ENCODE measurements at regions not wholly inside any gene's neighbourhood (a gene's known extent, or its start where the extent isn't known, plus 50 kb on each side); places are given as distances from the start of the nearest gene placed in this dataset.

GRCh38 chr15:31598620-31599019 is 272.0 kb downstream of the KLF13 start:
- Histone ChIP-seq H3K4me1 (ENCODE audit: control insufficient read depth, low read depth, low read length) (no peaks in the 10 kb centered on the region), H3K18ac (ENCODE audit: low read length) (peak overlapping the region; percentile 44), H3K9ac (ENCODE audit: low read length) (no peak overlapping the region), H3K4me3 (ENCODE audit: low read length) (no peak overlapping the region), H2BK15ac (replicated peaks; ENCODE audit: low read depth) (no peak overlapping the region), H3K23ac (ENCODE audit: low read length) (no peak overlapping the region), H2AK5ac (ENCODE audit: low read length) (no peak overlapping the region), H3K4me2 (ENCODE audit: low read length) (no peak overlapping the region), H4K8ac (ENCODE audit: low read depth, low read length) (no peak overlapping the region), H4K5ac (ENCODE audit: low read length) (no peak overlapping the region), H3K27ac (ENCODE audit: low read depth, low read length) (no peak overlapping the region), H3K36me3 (ENCODE audit: control insufficient read depth, insufficient read depth, low read length) (no peaks in the 10 kb centered on the region), H2BK120ac (ENCODE audit: low read depth, low read length) (no peak overlapping the region), H3K4ac (ENCODE audit: low read depth, low read length) (no peak overlapping the region), H3K56ac (ENCODE audit: low read length) (peak overlapping the region; percentile 42), H3K79me1 (ENCODE audit: low read length) (no peaks in the 10 kb centered on the region), H3K79me2 (ENCODE audit: control insufficient read depth, insufficient read depth, low read length) (no peaks in the 10 kb centered on the region), H2BK5ac (ENCODE audit: low read length) (no peak overlapping the region), H3K27me3 (ENCODE audit: insufficient read depth, low read length, poor library complexity) (no peaks in the 10 kb centered on the region)
- DNase-seq: peak; percentile 90
- WGBS (ENCODE audit: extremely low coverage, insufficient coverage, low lambda C conversion rate): no CpG with 5 or more reads among the region's 7 CpGs

- no peaks in the 10 kb centered on the region for H3K36me3 ChIP-seq (ENCODE audit: control insufficient read depth, insufficient read depth, low read length)
- no peak overlapping the region for H3K27ac ChIP-seq (ENCODE audit: low read depth, low read length)
- H3K18ac ChIP-seq (ENCODE audit: low read length): no peak overlapping the region
- H3K79me2 ChIP-seq (ENCODE audit: control insufficient read depth, insufficient read depth, low read length): no peaks in the 10 kb centered on the region
- no peak overlapping the region for H3K9ac ChIP-seq (ENCODE audit: low read length)
- no peak overlapping the region for H3K23ac ChIP-seq (ENCODE audit: low read length)
- no peak overlapping the region for H2BK15ac ChIP-seq (replicated peaks; ENCODE audit: low read depth)
- H3K56ac ChIP-seq (ENCODE audit: low read length): no peak overlapping the region
- H4K8ac ChIP-seq (ENCODE audit: low read depth, low read length): no peak overlapping the region
- H3K27me3 ChIP-seq (ENCODE audit: insufficient read depth, low read length, poor library complexity): no peaks in the 10 kb centered on the region
- H3K79me1 ChIP-seq (ENCODE audit: low read length): no peaks in the 10 kb centered on the region
- H2BK5ac ChIP-seq (ENCODE audit: low read length): no peak overlapping the region
- no peak overlapping the region for H2BK120ac ChIP-seq (ENCODE audit: low read depth, low read length)
- H2AK5ac ChIP-seq (ENCODE audit: low read length): no peak overlapping the region
- H3K4me2 ChIP-seq (ENCODE audit: low read length): no peak overlapping the region
- H3K4ac ChIP-seq (ENCODE audit: low read depth, low read length): no peak overlapping the region
- WGBS (ENCODE audit: extremely low coverage, insufficient coverage, low lambda C conversion rate): no CpG with 5 or more reads among the region's 9 CpGs
- H3K4me1 ChIP-seq (ENCODE audit: control insufficient read depth, low read depth, low read length): no peaks in the 10 kb centered on the region
- H4K5ac ChIP-seq (ENCODE audit: low read length): no peak overlapping the region
- no peak overlapping the region for H3K4me3 ChIP-seq (ENCODE audit: low read length)
- DNase-seq: peak; percentile 47
Measured at GRCh38 chr15:31605467-31605931, 278.9 kb downstream of the KLF13 start.

GRCh38 chr15:31606194-31606669 is 279.6 kb downstream of the KLF13 start:
- no peak overlapping the region for H3K18ac ChIP-seq (ENCODE audit: low read length)
- H2BK5ac ChIP-seq (ENCODE audit: low read length): no peak overlapping the region
- H3K36me3 ChIP-seq (ENCODE audit: control insufficient read depth, insufficient read depth, low read length): no peaks in the 10 kb centered on the region
- no peak overlapping the region for H3K23ac ChIP-seq (ENCODE audit: low read length)
- no peak overlapping the region for H3K4me2 ChIP-seq (ENCODE audit: low read length)
- H3K27me3 ChIP-seq (ENCODE audit: insufficient read depth, low read length, poor library complexity): no peaks in the 10 kb centered on the region
- no peak overlapping the region for H4K5ac ChIP-seq (ENCODE audit: low read length)
- no peaks in the 10 kb centered on the region for H3K4me1 ChIP-seq (ENCODE audit: control insufficient read depth, low read depth, low read length)
- H2BK120ac ChIP-seq (ENCODE audit: low read depth, low read length): no peak overlapping the region
- no peak for DNase-seq
- H3K79me1 ChIP-seq (ENCODE audit: low read length): no peaks in the 10 kb centered on the region
- H3K4me3 ChIP-seq (ENCODE audit: low read length): no peak overlapping the region
- no peak overlapping the region for H3K4ac ChIP-seq (ENCODE audit: low read depth, low read length)
- WGBS (ENCODE audit: extremely low coverage, insufficient coverage, low lambda C conversion rate): no CpG with 5 or more reads among the region's 5 CpGs
- H3K27ac ChIP-seq (ENCODE audit: low read depth, low read length): no peak overlapping the region
- H3K79me2 ChIP-seq (ENCODE audit: control insufficient read depth, insufficient read depth, low read length): no peaks in the 10 kb centered on the region
- no peak overlapping the region for H4K8ac ChIP-seq (ENCODE audit: low read depth, low read length)
- no peak overlapping the region for H2BK15ac ChIP-seq (replicated peaks; ENCODE audit: low read depth)
- no peak overlapping the region for H2AK5ac ChIP-seq (ENCODE audit: low read length)
- no peak overlapping the region for H3K9ac ChIP-seq (ENCODE audit: low read length)
- H3K56ac ChIP-seq (ENCODE audit: low read length): no peak overlapping the region

- DNase-seq: no peak
- Histone ChIP-seq H3K27me3 (ENCODE audit: insufficient read depth, low read length, poor library complexity) (no peaks in the 10 kb centered on the region), H3K4me2 (ENCODE audit: low read length) (no peak overlapping the region), H3K79me1 (ENCODE audit: low read length) (no peaks in the 10 kb centered on the region), H2AK5ac (ENCODE audit: low read length) (no peak overlapping the region), H3K79me2 (ENCODE audit: control insufficient read depth, insufficient read depth, low read length) (no peaks in the 10 kb centered on the region), H2BK15ac (replicated peaks; ENCODE audit: low read depth) (no peak overlapping the region), H3K27ac (ENCODE audit: low read depth, low read length) (no peak overlapping the region), H2BK5ac (ENCODE audit: low read length) (no peak overlapping the region), H3K23ac (ENCODE audit: low read length) (no peak overlapping the region), H4K8ac (ENCODE audit: low read depth, low read length) (no peak overlapping the region), H2BK120ac (ENCODE audit: low read depth, low read length) (no peak overlapping the region), H3K18ac (ENCODE audit: low read length) (no peak overlapping the region), H3K36me3 (ENCODE audit: control insufficient read depth, insufficient read depth, low read length) (no peaks in the 10 kb centered on the region), H3K4me1 (ENCODE audit: control insufficient read depth, low read depth, low read length) (no peaks in the 10 kb centered on the region), H4K5ac (ENCODE audit: low read length) (no peak overlapping the region), H3K4ac (ENCODE audit: low read depth, low read length) (no peak overlapping the region), H3K56ac (ENCODE audit: low read length) (no peak overlapping the region), H3K4me3 (ENCODE audit: low read length) (no peak overlapping the region), H3K9ac (ENCODE audit: low read length) (no peak overlapping the region)
- no CpG with 5 or more reads among the region's 1 CpG for WGBS (ENCODE audit: extremely low coverage, insufficient coverage, low lambda C conversion rate)
Measured at GRCh38 chr15:31606931-31607497, 280.4 kb downstream of the KLF13 start.

- Histone ChIP-seq H3K36me3 (ENCODE audit: control insufficient read depth, insufficient read depth, low read length) (no peaks in the 10 kb centered on the region), H2AK5ac (ENCODE audit: low read length) (no peak overlapping the region), H3K4me3 (ENCODE audit: low read length) (no peak overlapping the region), H3K18ac (ENCODE audit: low read length) (no peak overlapping the region), H3K27me3 (ENCODE audit: insufficient read depth, low read length, poor library complexity) (no peaks in the 10 kb centered on the region), H4K8ac (ENCODE audit: low read depth, low read length) (no peak overlapping the region), H3K9ac (ENCODE audit: low read length) (no peak overlapping the region), H3K4me2 (ENCODE audit: low read length) (no peak overlapping the region), H3K4ac (ENCODE audit: low read depth, low read length) (no peak overlapping the region), H3K56ac (ENCODE audit: low read length) (no peak overlapping the region), H3K27ac (ENCODE audit: low read depth, low read length) (no peak overlapping the region), H4K5ac (ENCODE audit: low read length) (no peak overlapping the region), H2BK15ac (replicated peaks; ENCODE audit: low read depth) (no peak overlapping the region), H2BK5ac (ENCODE audit: low read length) (no peak overlapping the region), H3K79me1 (ENCODE audit: low read length) (no peaks in the 10 kb centered on the region), H3K79me2 (ENCODE audit: control insufficient read depth, insufficient read depth, low read length) (no peaks in the 10 kb centered on the region), H2BK120ac (ENCODE audit: low read depth, low read length) (no peak overlapping the region), H3K23ac (ENCODE audit: low read length) (no peak overlapping the region), H3K4me1 (ENCODE audit: control insufficient read depth, low read depth, low read length) (no peaks in the 10 kb centered on the region)
- DNase-seq: no peak
- WGBS (ENCODE audit: extremely low coverage, insufficient coverage, low lambda C conversion rate): no CpG with 5 or more reads among the region's 3 CpGs
Measured at GRCh38 chr15:31607656-31608055, 281.0 kb downstream of the KLF13 start.

- H3K4me1 ChIP-seq (ENCODE audit: control insufficient read depth, low read depth, low read length): no peaks in the 10 kb centered on the region
- no peak overlapping the region for H2BK120ac ChIP-seq (ENCODE audit: low read depth, low read length)
- H3K23ac ChIP-seq (ENCODE audit: low read length): no peak overlapping the region
- H3K79me1 ChIP-seq (ENCODE audit: low read length): no peaks in the 10 kb centered on the region
- DNase-seq: no peak
- H2BK5ac ChIP-seq (ENCODE audit: low read length): peak overlapping the region; percentile 41
- H3K36me3 ChIP-seq (ENCODE audit: control insufficient read depth, insufficient read depth, low read length): no peaks in the 10 kb centered on the region
- no peak overlapping the region for H3K4me2 ChIP-seq (ENCODE audit: low read length)
- no peaks in the 10 kb centered on the region for H3K79me2 ChIP-seq (ENCODE audit: control insufficient read depth, insufficient read depth, low read length)
- H2BK15ac ChIP-seq (replicated peaks; ENCODE audit: low read depth): no peak overlapping the region
- H3K27ac ChIP-seq (ENCODE audit: low read depth, low read length): no peak overlapping the region
- no peak overlapping the region for H2AK5ac ChIP-seq (ENCODE audit: low read length)
- H4K5ac ChIP-seq (ENCODE audit: low read length): no peak overlapping the region
- H4K8ac ChIP-seq (ENCODE audit: low read depth, low read length): no peak overlapping the region
- H3K56ac ChIP-seq (ENCODE audit: low read length): peak overlapping the region; percentile 60
- no peak overlapping the region for H3K4ac ChIP-seq (ENCODE audit: low read depth, low read length)
- WGBS (ENCODE audit: extremely low coverage, insufficient coverage, low lambda C conversion rate): no CpG with 5 or more reads among the region's 6 CpGs
- no peak overlapping the region for H3K4me3 ChIP-seq (ENCODE audit: low read length)
- H3K27me3 ChIP-seq (ENCODE audit: insufficient read depth, low read length, poor library complexity): no peaks in the 10 kb centered on the region
- H3K9ac ChIP-seq (ENCODE audit: low read length): no peak overlapping the region
- H3K18ac ChIP-seq (ENCODE audit: low read length): no peak overlapping the region
Measured at GRCh38 chr15:31609258-31609681, 282.6 kb downstream of the KLF13 start.
